Breast epithelium (tissue), 4 donors: ENCODE measurements at regions not wholly inside any gene's neighbourhood (a gene's known extent, or its start where the extent isn't known, plus 50 kb on each side); places are given as distances from the start of the nearest gene placed in this dataset.

Experiments
- DNase-seq, 2 donors: peaks; one replicate each; pipeline ENCODE4 v3.0.0-alpha.2; 2019; ENCODE audit warnings: low spot score in 2 of 2
- H3K27ac ChIP-seq, 2 donors: fragments of 200-600 bp; sonication (generic) in 1 of 2; one replicate each; pipeline ENCODE4 v1.5.1; 2016 to 2019; ENCODE audit warnings: mild to moderate bottlenecking in 1 of 2
- H3K27me3 ChIP-seq, 2 donors: fragments of 200-600 bp; sonication (generic) in 1 of 2; one replicate each; pipeline versions ENCODE4 v1.5.1 to v1.6.0; 2017 to 2019; ENCODE audit warnings: control low read depth in 1 of 2, mild to moderate bottlenecking in 1 of 2
- H3K36me3 ChIP-seq: fragments of 200-600 bp; one replicate; pipeline ENCODE4 v1.5.1; 2019
- H3K4me1 ChIP-seq, 2 donors: fragments of 200-600 bp; sonication (generic); one replicate each; pipeline ENCODE4 v1.5.1; 2016 to 2019; ENCODE audit warnings: control low read depth in 1 of 2
- H3K4me3 ChIP-seq, 3 donors: fragments of 200-600 bp; sonication (generic); 1 replicate in 2 of 3; 2 replicates in 1 of 3; pipeline ENCODE4 v1.5.1; 2016 to 2019; ENCODE audit warnings: mild to moderate bottlenecking in 3 of 3, moderate library complexity in 2 of 3
- H3K9me3 ChIP-seq, 2 donors: fragments of 200-600 bp; sonication (generic) in 1 of 2; one replicate each; pipeline ENCODE4 v1.5.1; 2016 to 2019; ENCODE audit warnings: control low read depth in 1 of 2
- CTCF ChIP-seq, 3 donors: fragments of 450-650 bp; IDR thresholded peaks; one replicate each; pipeline ENCODE4 v1.5.1; 2016 to 2017; ENCODE audit warnings: antibody characterized with exemption in 3 of 3, mild to moderate bottlenecking in 3 of 3, moderate library complexity in 3 of 3
- POLR2A ChIP-seq: fragments of 450-650 bp; IDR thresholded peaks from one replicate; pipeline ENCODE4 v1.6.1; 2016; ENCODE audit warnings: antibody characterized with exemption, mild to moderate bottlenecking, moderate library complexity
- POLR2AphosphoS5 ChIP-seq, 3 donors: sonication (generic); formaldehyde crosslinking; IDR thresholded peaks; one replicate each; pipeline ENCODE4 v1.6.1; 2017; ENCODE audit warnings: antibody characterized with exemption in 3 of 3
- intact Hi-C: fragments of 100-400 bp; cut with DNase I; formaldehyde crosslinking; loops from one replicate; pipeline ENCODE4 v1.15.1; 2023; ENCODE audit warnings: low total_unique reads

GRCh38 chr16:52770828-52771227 is 223.9 kb upstream of the TOX3 start:
- Histone ChIP-seq H3K27me3 (no peaks in the 10 kb centered on the region), H3K9me3 (no peaks in the 10 kb centered on the region), H3K4me3 (no peak overlapping the region), H3K4me1 (no peaks in the 10 kb centered on the region), H3K27ac (no peak overlapping the region), H3K36me3 (no peaks in the 10 kb centered on the region)
- DNase-seq = no peak
- intact Hi-C loops = no loop called here
- TF ChIP-seq POLR2AphosphoS5 (IDR thresholded peaks at IDR 0.05) (no peak), CTCF (IDR thresholded peaks at IDR 0.05) (no peak), POLR2A (no peak)

GRCh38 chr16:52758473-52758855 is 211.5 kb upstream of the TOX3 start:
- H3K4me1 ChIP-seq = no peaks in the 10 kb centered on the region
- TF ChIP-seq POLR2AphosphoS5 (IDR thresholded peaks at IDR 0.05) (no peak), POLR2A (no peak), CTCF (IDR thresholded peaks at IDR 0.05) (no peak)
- no peak overlapping the region for H3K4me3 ChIP-seq
- H3K9me3 ChIP-seq = no peaks in the 10 kb centered on the region
- H3K27ac ChIP-seq = no peak overlapping the region
- H3K36me3 ChIP-seq = no peaks in the 10 kb centered on the region
- no peaks in the 10 kb centered on the region for H3K27me3 ChIP-seq
- DNase-seq = no peak
- intact Hi-C loops = loop anchor here (5.0 kb wide), 1 partner anchor 531 kb away; no protein-coding TSS in a partner anchor

GRCh38 chr16:52757746-52758472 is 211.0 kb upstream of the TOX3 start:
- no peak overlapping the region for H3K4me3 ChIP-seq
- intact Hi-C loops = loop anchor here (5.0 kb wide), 1 partner anchor 531 kb away; no protein-coding TSS in a partner anchor

GRCh38 chr16:52756812-52757517 is 210.0 kb upstream of the TOX3 start:
- no peaks in the 10 kb centered on the region for H3K4me1 ChIP-seq
- DNase-seq = no peak
- no peaks in the 10 kb centered on the region for H3K9me3 ChIP-seq
- H3K4me3 ChIP-seq = no peak overlapping the region
- intact Hi-C loops = loop anchor here (5.0 kb wide), 1 partner anchor 530 kb away; no protein-coding TSS in a partner anchor
- H3K27ac ChIP-seq = no peak overlapping the region
- H3K27me3 ChIP-seq = no peaks in the 10 kb centered on the region
- TF ChIP-seq CTCF (IDR thresholded peaks at IDR 0.05) = no peak
- TF ChIP-seq POLR2AphosphoS5 (IDR thresholded peaks at IDR 0.05) = no peak
- TF ChIP-seq POLR2A = no peak
- H3K36me3 ChIP-seq = no peaks in the 10 kb centered on the region

More at GRCh38 chr16:52757746-52758472, 211.0 kb upstream of the TOX3 start:
- Histone ChIP-seq H3K4me1 (no peaks in the 10 kb centered on the region), H3K27ac (no peak overlapping the region), H3K36me3 (no peaks in the 10 kb centered on the region), H3K27me3 (no peaks in the 10 kb centered on the region), H3K9me3 (no peaks in the 10 kb centered on the region)
- no peak for DNase-seq
- no peak for TF ChIP-seq POLR2A
- TF ChIP-seq POLR2AphosphoS5 (IDR thresholded peaks at IDR 0.05) = no peak
- TF ChIP-seq CTCF (IDR thresholded peaks at IDR 0.05) = no peak

GRCh38 chr16:52755396-52755795 is 208.5 kb upstream of the TOX3 start:
- no peak overlapping the region for H3K27ac ChIP-seq
- TF ChIP-seq POLR2A (no peak), POLR2AphosphoS5 (IDR thresholded peaks at IDR 0.05) (no peak), CTCF (IDR thresholded peaks at IDR 0.05) (no peak)
- no peaks in the 10 kb centered on the region for H3K4me1 ChIP-seq
- no peaks in the 10 kb centered on the region for H3K27me3 ChIP-seq
- H3K4me3 ChIP-seq = no peak overlapping the region
- no peaks in the 10 kb centered on the region for H3K9me3 ChIP-seq
- intact Hi-C loops = loop anchor here (5.0 kb wide), 1 partner anchor 528 kb away; no protein-coding TSS in a partner anchor
- no peaks in the 10 kb centered on the region for H3K36me3 ChIP-seq
- no peak for DNase-seq
